Cardiac septum (tissue), 1 donor: ENCODE measurements at regions not wholly inside any gene's neighbourhood (a gene's known extent, or its start where the extent isn't known, plus 50 kb on each side); places are given as distances from the start of the nearest gene placed in this dataset.
"Not testable (repeated sequence)": the region's sequence is repeated elsewhere in the genome, so short reads cannot be mapped to it uniquely, and the experiment has no call there.

Experiments used
- DNase-seq: peaks from one replicate; pipeline ENCODE4 v3.0.0-alpha.2; 2020; ENCODE audit warnings: low spot score
- intact Hi-C: fragments of 100-400 bp; cut with DNase I; formaldehyde crosslinking; loops from one replicate; pipeline ENCODE4 v1.14.0; 2022
- donor health status: DM: no; HTN: no; CAD: no.

GRCh38 chr12:86711731-86712130 is 455.5 kb upstream of the MGAT4C start:
- intact Hi-C loops, result no loop called here
- DNase-seq, result no peak

- intact Hi-C loops, result no loop called here
- no peak for DNase-seq
These were observed 453.9 kb upstream of the MGAT4C start for GRCh38 chr12:86710109-86710508.

- DNase-seq, intact Hi-C loops: not testable (repeated sequence)
These were observed 452.8 kb upstream of the MGAT4C start for GRCh38 chr12:86709017-86709416.

DNA sequence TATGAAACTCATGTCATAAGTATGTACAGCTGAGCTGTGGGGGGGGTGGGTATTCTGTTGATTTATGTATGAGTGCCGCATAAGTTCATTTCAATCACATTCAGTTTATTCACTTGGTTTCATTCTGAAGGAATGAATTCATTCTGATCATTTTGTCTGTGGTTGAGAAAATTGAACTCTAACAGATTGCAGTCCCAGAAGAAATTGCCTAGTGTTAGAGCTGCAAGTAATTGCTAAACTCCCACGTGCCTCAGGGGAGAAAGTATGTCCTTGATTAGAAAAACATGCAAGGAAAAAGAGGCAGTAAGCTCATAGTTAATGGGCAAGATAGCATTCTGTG is 442.4 kb upstream of the MGAT4C start:
- intact Hi-C loops, result no loop called here
- DNase-seq, result no peak

DNA sequence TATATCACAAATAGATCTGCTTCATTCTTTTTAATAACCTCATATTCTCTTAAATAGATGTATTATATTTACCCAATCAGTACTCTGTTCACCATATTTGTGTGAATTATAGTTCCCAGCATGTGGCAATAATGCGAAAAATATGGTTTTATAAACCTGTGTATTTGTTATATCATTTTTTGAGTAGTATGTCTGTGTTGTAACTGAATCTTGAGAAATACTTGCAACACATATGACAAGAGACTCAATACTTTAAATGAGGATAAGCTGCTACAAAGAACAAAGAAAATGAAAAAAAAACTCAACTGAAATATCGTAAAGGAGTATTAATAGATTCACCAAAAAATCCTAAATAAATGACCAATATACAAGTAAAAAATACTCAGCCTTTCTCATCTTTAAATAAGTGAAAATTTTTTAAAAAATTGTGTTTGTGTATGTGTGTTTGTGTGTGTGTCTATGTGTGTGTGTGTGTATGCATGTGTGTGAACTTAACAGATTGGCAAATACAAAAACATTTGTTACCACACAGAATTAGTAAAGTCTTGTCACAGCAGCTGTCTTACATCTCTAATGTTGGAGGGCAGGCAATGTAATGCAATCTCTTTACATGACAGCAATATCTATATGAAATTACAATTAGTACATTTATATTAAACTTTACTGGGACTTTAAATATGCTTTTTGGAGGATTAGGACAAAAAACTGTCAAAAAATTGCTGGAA is 441.9 kb upstream of the MGAT4C start:
- intact Hi-C loops, result no loop called here
- no peak for DNase-seq

DNA sequence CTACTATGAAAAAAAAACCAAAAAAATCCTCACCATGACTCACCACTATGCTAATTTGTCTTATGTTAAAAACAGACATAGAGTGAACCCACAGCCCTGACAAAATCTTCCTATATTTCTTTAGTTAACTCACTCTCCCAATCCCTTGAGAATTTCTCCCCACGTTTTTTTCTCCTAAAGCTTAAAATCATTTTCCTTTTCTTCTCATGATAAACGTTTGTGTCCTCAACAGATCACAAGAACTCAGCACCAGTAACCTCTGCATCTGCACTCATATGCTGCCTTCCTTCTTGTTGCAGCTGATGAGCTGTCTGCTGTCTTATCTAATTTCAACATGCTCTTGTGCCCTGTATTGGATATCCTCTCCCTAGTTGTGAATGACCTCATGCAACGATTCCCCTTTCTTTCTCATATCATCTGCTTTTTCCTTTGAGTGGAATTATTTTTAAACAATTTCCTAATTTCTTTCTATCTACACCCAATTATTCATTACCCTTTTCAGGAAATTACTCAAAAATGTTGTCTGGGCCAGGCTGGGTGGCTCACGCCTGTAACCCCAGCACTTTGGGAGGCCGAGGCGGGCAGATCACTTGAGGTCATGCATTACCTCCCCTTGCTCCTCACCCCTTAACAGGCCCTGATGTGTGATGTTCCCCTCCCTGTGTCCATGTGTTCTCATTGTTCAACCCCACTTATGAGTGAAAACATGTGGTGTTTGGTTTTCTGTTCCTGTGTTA is 427.5 kb upstream of the MGAT4C start:
- intact Hi-C loops, result no loop called here
- DNase-seq, result no peak

GRCh38 chr12:86681060-86681459 is 424.9 kb upstream of the MGAT4C start:
- no peak for DNase-seq
- intact Hi-C loops, result no loop called here

DNA sequence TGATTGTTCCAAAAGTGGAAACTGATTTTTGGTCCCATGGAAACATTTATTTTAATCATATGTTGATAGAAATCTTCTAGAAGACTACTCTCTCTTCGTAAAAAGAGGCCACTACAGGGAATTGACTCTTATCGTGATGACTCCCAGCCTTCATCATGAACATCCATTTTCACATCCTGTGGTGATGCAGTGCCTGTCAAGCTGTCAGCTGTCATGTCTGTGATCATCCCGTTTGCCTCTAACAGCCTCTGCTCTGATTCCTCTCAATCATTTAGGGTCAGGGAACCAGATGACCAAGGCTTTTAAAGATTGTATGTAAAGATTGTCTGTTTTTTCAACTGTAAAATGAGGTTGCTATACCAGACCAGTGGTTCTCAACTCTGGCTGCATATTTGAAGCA is 419.0 kb upstream of the MGAT4C start:
- intact Hi-C loops, result no loop called here
- no peak for DNase-seq

DNA sequence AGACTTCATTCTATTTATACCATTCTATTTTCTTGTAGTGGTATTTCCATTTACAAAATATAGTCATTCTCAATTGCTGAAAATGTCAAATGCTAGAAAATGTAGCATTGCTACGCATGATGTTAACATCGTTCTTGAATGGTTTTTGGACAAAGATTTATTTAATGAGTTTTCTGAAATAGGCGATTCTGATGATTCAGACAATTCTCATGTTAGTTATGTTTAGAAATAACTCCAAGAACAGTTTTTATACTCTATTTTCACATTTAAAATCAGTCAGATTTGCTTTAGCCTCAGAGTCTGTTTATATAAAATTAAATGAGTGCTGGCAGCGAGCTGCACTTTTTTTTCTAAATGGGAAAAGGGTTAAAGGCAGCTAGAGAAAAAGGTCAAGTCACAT is 414.8 kb upstream of the MGAT4C start:
- DNase-seq, result no peak
- intact Hi-C loops, result no loop called here

DNA sequence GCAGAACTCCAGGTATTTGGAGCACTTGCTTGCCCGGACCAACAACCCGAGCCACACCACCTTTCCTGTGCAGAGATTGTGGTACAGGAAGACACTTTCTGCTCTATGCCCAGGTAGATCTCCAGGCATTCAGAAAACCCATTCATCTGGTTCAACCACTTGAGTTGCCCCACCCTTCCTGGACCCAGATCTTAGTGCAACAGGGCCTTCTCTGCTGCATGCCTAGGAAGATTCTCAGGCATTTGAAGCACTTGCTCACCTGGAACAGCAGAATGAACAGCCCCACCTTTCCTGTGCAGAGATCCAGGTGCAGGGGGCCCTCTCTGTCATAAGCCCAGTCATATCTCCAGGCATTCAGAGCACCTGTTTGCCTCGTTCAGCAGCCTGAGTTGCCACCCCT is 412.8 kb upstream of the MGAT4C start:
- intact Hi-C loops, result no loop called here
- no peak for DNase-seq

- no peak for DNase-seq
- intact Hi-C loops, result no loop called here
These were observed 410.1 kb upstream of the MGAT4C start for GRCh38 chr12:86666316-86666715.

- intact Hi-C loops, result no loop called here
These were observed 407.5 kb upstream of the MGAT4C start for GRCh38 chr12:86663716-86664115.

GRCh38 chr12:86663173-86663572 is 407.0 kb upstream of the MGAT4C start:
- intact Hi-C loops, result no loop called here

More at GRCh38 chr12:86663716-86664115, 407.5 kb upstream of the MGAT4C start:
- no peak for DNase-seq

GRCh38 chr12:86662464-86662863 is 406.3 kb upstream of the MGAT4C start:
- DNase-seq, result no peak
- intact Hi-C loops, result no loop called here

More at GRCh38 chr12:86663173-86663572, 407.0 kb upstream of the MGAT4C start:
- no peak for DNase-seq

GRCh38 chr12:86660488-86661147 is 404.4 kb upstream of the MGAT4C start:
- intact Hi-C loops, result no loop called here
- DNase-seq, result no peak

- intact Hi-C loops, result no loop called here
- DNase-seq, result no peak
These were observed 403.8 kb upstream of the MGAT4C start for GRCh38 chr12:86659985-86660384.

GRCh38 chr12:86658303-86658702 is 402.1 kb upstream of the MGAT4C start:
- DNase-seq, result no peak

GRCh38 chr12:86647800-86648199 is 391.6 kb upstream of the MGAT4C start:
- intact Hi-C loops, result no loop called here
- DNase-seq, result no peak

More at GRCh38 chr12:86658303-86658702, 402.1 kb upstream of the MGAT4C start:
- intact Hi-C loops, result no loop called here

GRCh38 chr12:86634456-86635410 is 378.5 kb upstream of the MGAT4C start:
- no peak for DNase-seq
- intact Hi-C loops, result no loop called here

DNA sequence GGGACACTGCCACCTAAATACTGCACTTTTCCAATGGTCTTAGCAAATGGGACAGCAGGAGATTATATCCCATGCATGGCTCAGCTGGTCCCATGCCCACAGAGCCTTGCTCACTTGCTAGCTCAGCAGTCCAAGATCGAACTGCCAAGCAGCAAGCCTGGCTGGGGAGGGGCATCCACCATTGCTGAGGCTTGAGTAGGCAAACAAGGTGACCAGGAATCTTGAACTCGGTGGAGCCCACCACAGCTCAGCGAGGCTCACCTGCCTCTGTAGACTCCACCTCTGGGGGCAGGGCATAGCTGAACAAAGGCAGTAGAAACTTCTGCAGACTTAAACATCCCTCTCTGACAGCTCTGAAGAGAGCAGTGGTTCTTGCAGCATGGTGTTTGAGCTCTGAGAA is 370.8 kb upstream of the MGAT4C start:
- DNase-seq, result no peak
- intact Hi-C loops, result no loop called here
